HG02981 (cell line): ENCODE measurements at regions not wholly inside any gene's neighbourhood (a gene's known extent, or its start where the extent isn't known, plus 50 kb on each side); places are given as distances from the start of the nearest gene placed in this dataset.

Experiments used
- ATAC-seq: cut with Tn5 transposase; IDR thresholded peaks from one replicate; pipeline ENCODE4 v1.9.1; 2021; ENCODE audit warnings: mild to moderate bottlenecking, moderate library complexity; ENCODE audit not compliant: unreplicated experiment

DNA sequence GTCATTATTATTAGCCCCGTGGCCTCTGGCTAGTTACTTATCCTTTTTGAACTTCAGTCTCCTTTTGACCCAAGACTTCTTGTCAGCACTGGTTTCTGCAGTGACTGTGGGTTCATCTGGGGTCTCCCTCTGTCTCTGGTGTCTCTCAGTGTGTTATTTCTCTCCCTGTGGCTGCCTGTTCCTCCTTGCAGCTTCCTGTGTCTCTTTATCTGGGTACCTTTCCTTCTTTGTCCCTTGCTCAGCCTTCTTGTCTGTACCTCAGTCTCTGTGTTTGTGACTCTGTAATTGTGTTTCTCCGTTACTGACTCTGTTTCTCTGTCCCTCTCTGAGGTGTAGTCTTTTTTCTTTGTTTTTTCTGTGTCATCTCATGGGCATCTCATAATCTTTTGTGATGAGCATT is 102.6 kb upstream of the CDH11 start:
- ATAC-seq: no peak

DNA sequence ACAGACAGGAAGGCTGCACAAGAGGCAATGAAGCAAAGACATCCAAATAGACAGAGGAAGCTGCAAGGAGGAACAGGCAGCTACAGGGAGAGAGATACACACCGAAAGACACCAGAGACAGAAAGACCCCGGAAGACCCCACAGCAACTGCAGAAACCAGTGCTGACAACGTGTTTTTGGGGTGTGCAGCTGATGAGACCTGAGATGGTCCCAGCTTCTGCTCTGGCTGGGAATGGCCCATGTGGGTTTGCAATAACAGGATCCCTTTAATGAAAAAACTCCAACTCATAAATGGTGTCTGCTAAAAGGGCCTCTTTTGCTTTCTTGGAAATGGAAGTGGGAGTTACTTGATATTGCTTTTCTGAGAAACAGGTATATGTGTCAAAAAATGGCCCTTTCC is 101.5 kb upstream of the CDH11 start:
- no peak for ATAC-seq

DNA sequence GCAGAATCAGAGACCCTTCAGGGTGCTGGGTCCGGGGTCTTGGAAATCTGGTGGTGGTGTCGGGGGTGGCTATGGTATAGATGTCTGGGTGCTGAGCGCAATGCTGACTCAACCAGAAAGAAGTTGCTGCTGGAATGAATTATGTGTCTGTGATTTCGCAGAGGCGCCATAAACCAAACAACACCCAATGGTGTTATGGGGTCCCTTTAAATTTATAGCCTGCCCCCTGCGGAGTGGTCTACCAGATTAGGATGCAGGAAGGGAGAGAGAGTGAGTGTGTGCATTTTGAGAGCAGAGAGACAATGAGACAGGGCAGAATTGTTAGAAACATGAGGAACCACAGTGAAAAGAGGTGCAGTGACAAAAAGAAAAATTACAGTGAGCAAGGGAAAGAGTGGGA is 100.7 kb upstream of the CDH11 start:
- no peak for ATAC-seq

- no peak for ATAC-seq
Measured at GRCh38 chr16:65222049-65222448, 100.2 kb upstream of the CDH11 start.

DNA sequence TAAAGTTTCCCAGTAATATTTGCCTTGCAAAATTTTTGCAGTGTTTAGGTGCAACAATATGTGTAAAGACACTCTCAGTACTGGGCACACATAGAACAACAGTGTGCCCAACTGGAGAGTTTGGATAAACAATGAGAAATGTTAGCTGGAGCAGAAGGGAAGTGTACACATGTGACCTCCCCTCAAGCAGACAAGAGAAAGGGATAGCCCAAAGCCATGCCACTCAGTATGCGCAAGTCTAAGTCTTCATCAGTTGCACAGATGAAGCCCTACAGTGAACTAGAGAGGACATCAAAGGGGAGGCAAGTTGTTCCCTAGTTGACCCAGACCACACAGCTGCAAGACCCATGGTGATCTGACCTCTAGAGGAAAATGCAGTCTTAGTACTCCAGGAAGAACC is 97.9 kb upstream of the CDH11 start:
- ATAC-seq: no peak

GRCh38 chr16:65218348-65218747 is 96.5 kb upstream of the CDH11 start:
- no peak for ATAC-seq

- ATAC-seq: no peak
Measured at GRCh38 chr16:65213866-65214595, 92.2 kb upstream of the CDH11 start.

DNA sequence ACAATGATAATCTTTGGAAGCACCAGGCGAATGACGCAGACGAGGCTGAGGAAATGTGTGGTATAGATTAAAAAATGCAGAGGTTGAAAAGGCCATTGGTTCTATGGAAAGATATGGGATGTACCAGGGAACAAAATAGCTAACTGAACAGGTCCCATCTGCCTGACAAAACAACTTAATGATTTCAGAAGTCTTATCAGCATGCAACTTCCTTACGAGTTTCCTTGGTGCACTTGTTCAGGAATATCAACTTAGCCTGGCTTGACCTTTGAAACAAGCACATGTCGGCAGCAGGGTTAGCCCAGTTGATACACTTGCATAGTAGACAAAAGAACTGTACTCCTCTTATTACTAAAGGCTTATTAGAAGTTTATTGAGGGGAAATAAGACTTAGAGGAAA is 90.9 kb upstream of the CDH11 start:
- ATAC-seq: no peak

GRCh38 chr16:65212240-65212639 is 90.4 kb upstream of the CDH11 start:
- no peak for ATAC-seq

GRCh38 chr16:65202461-65202860 is 80.6 kb upstream of the CDH11 start:
- no peak for ATAC-seq

DNA sequence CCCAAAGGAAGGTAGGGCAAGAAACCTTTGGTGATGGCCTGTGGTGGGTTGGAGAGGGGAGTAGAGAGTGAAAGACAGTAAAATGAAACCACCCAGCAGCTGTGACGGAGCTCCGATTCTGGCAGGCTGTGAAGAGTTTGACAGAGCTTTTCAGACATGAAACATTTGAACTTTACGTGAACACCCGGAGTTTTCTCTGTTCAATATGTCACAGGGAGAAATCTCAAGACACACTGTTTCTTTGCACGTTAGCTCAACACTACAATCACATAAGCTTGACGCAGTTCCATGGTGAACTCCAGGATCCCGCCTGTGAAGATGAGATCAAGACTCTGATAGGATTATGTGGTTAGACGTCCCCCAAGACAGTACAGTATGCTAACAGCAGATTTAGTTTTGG is 79.6 kb upstream of the CDH11 start:
- no peak for ATAC-seq

DNA sequence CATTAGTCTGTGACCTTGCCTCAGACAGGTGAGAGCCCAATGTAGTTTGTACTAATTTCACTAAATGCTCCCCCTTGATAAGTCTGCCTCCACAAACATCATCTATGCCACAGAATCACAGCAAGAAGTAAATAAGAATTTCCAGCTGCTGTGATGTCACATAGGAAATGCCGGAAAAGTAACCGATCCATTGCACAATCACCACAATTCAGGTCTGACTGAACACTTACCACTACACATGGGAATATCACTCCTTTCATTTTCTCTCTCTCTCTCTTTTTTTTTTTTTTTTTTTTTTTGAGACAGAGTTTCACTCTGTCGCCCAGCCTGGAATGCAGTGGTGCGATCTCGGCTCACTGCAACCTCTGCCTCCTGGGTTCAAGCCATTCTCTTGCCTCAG is 79.0 kb upstream of the CDH11 start:
- no peak for ATAC-seq

- ATAC-seq: no peak
Measured at GRCh38 chr16:65200156-65200773, 78.4 kb upstream of the CDH11 start.

DNA sequence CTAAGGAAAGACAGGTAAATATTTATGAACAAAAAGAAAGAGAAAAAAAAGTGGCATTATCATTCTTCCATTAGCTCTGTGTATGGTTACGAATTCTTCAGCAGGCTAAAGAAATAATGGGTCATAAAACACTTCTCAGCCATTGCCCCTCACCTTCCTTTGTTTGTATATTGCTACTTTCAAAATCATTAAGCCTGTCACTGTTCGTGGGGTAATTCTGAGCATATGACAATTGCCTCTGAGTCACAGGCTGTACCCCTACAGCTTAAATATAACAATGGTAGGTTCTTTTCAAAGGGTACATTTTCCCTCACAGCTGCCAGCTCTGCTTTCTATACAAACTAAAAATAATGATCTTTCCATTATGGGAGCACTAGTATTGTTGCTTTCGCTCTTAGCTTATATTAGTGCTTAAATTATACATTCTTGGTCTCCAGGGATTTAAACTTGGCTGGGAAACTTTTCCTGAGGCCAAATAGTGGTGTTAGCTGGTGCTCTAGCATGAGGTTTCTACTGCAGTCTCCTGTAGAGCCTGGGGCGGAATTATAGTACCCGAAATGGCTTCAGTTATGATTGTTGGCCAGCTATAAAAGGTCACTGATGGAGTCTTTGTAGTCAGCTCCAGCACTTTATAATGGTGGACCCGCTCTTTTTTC is 74.7 kb upstream of the CDH11 start:
- ATAC-seq: no peak

DNA sequence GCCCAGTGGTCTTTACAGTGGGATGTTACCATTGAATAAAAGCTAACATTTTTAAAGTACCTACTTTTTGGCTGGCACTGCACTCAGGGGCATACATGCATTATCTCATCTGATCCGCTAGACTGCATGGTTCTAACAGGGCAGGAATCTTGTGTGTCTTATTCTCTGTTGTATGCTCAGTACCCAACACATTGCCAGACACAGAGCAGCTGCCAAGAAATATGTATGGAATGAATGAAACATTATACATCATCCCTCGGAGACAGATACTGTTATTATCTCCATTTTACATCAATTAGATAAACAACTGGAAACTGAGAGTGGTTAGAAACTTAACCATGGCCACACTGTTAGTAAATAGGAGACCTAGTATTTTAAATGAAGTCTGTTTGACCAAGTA is 74.1 kb upstream of the CDH11 start:
- ATAC-seq: no peak

- ATAC-seq: no peak
Measured at GRCh38 chr16:65185241-65185778, 63.4 kb upstream of the CDH11 start.

- ATAC-seq: no peak
Measured at GRCh38 chr16:65181071-65181561, 59.3 kb upstream of the CDH11 start.

DNA sequence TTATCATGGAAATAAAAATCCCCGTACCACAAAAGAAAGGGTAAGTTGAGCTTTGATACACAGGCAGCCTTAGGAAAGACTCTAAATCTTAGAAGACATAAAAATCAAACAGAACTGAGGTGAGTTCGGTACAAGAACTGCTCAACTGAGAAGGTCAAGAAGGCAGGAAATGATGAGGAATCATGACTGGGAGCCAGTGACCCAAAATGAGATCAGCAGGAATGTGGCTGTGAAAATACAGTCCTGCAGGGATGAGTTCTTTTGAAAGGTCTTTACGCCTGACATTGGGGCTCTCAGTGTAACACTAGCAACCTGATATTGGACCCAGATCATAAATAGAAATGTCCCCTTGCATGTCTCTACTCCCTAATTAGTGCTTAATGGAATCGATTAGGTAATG is 56.3 kb upstream of the CDH11 start:
- no peak for ATAC-seq

- no peak for ATAC-seq
Measured at GRCh38 chr16:65176603-65177002, 54.7 kb upstream of the CDH11 start.

DNA sequence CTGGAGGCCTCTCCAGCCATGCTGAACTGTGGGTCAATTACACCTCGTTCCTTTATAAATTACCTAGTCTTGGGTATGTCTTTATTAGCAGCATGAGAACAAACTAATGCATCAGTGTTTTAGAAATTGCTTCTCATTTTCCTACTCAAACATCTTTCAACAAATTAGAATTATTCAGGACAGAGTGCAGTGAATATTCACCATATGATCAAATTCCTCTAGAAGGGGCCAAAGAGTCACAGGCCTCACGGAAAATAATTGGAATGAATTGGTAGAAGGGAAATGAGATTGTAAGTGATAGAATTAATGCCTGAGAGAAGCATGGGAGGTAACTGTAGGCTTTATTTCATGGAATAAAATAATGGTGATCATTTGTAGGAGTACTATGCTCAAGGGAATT is 50.5 kb upstream of the CDH11 start:
- ATAC-seq: no peak
